Lower leg skin (tissue), 3 donors: ENCODE measurements at regions not wholly inside any gene's neighbourhood (a gene's known extent, or its start where the extent isn't known, plus 50 kb on each side); places are given as distances from the start of the nearest gene placed in this dataset.

Experiments
- CTCF ChIP-seq, 3 donors: fragments of 450-650 bp; IDR thresholded peaks; one replicate each; pipeline ENCODE4 v1.5.1; 2016; ENCODE audit warnings: antibody characterized with exemption in 3 of 3, mild to moderate bottlenecking in 3 of 3, moderate library complexity in 2 of 3
- POLR2A ChIP-seq, 2 donors: fragments of 450-650 bp; IDR thresholded peaks; one replicate each; pipeline ENCODE4 v1.6.1; 2016 to 2017; ENCODE audit warnings: antibody characterized with exemption in 2 of 2, mild to moderate bottlenecking in 1 of 2, moderate library complexity in 1 of 2

- TF ChIP-seq CTCF (IDR thresholded peaks at IDR 0.05) (no peak), POLR2A (IDR thresholded peaks at IDR 0.05) (no peak)
Measured at GRCh38 chr9:2480255-2480837, 141.2 kb upstream of the VLDLR start.
